GM21360 (cell line): ENCODE measurements at regions not wholly inside any gene's neighbourhood (a gene's known extent, or its start where the extent isn't known, plus 50 kb on each side); places are given as distances from the start of the nearest gene placed in this dataset.
"Not testable (repeated sequence)": the region's sequence is repeated elsewhere in the genome, so short reads cannot be mapped to it uniquely, and the experiment has no call there.

ENCODE experiments used
- ATAC-seq: cut with Tn5 transposase; IDR thresholded peaks from one replicate; pipeline ENCODE4 v1.9.1; 2021; ENCODE audit warnings: mild to moderate bottlenecking, moderate library complexity; ENCODE audit not compliant: unreplicated experiment

GRCh38 chr1:229856009-229856650 is 210.9 kb upstream of the GALNT2 start:
- ATAC-seq = peak; percentile 90

GRCh38 chr1:229857585-229857984 is 209.5 kb upstream of the GALNT2 start:
- ATAC-seq = no peak

- no peak for ATAC-seq
Measured at GRCh38 chr1:229859026-229859425, 208.0 kb upstream of the GALNT2 start.

- ATAC-seq = no peak
Measured at GRCh38 chr1:229860926-229861325, 206.1 kb upstream of the GALNT2 start.

GRCh38 chr1:229862017-229862774 is 204.8 kb upstream of the GALNT2 start:
- ATAC-seq = no peak

GRCh38 chr1:229863651-229864545 is 203.1 kb upstream of the GALNT2 start:
- ATAC-seq = no peak

- no peak for ATAC-seq
Measured at GRCh38 chr1:229864686-229865230, 202.3 kb upstream of the GALNT2 start.

GRCh38 chr1:229865321-229865720 is 201.7 kb upstream of the GALNT2 start:
- not testable (repeated sequence) for ATAC-seq

- ATAC-seq = no peak
Measured at GRCh38 chr1:229867726-229868125, 199.3 kb upstream of the GALNT2 start.

- ATAC-seq = no peak
Measured at GRCh38 chr1:229869240-229869639, 197.8 kb upstream of the GALNT2 start.

GRCh38 chr1:229869687-229870086 is 197.4 kb upstream of the GALNT2 start:
- no peak for ATAC-seq

GRCh38 chr1:229870381-229870780 is 196.7 kb upstream of the GALNT2 start:
- no peak for ATAC-seq

GRCh38 chr1:229871078-229871676 is 195.9 kb upstream of the GALNT2 start:
- ATAC-seq = no peak

- ATAC-seq = no peak
Measured at GRCh38 chr1:229874136-229874535, 192.9 kb upstream of the GALNT2 start.

- ATAC-seq = no peak
Measured at GRCh38 chr1:229874609-229875008, 192.4 kb upstream of the GALNT2 start.

- no peak for ATAC-seq
Measured at GRCh38 chr1:229875086-229875485, 192.0 kb upstream of the GALNT2 start.

- no peak for ATAC-seq
Measured at GRCh38 chr1:229879746-229880145, 187.3 kb upstream of the GALNT2 start.

GRCh38 chr1:229880271-229881170 is 186.5 kb upstream of the GALNT2 start:
- no peak for ATAC-seq

GRCh38 chr1:229882621-229883020 is 184.4 kb upstream of the GALNT2 start:
- ATAC-seq = no peak
